HG03521 (cell line): ENCODE measurements at regions not wholly inside any gene's neighbourhood (a gene's known extent, or its start where the extent isn't known, plus 50 kb on each side); places are given as distances from the start of the nearest gene placed in this dataset.
"Not testable (repeated sequence)": the region's sequence is repeated elsewhere in the genome, so short reads cannot be mapped to it uniquely, and the experiment has no call there.

Experiments used
- ATAC-seq: cut with Tn5 transposase; IDR thresholded peaks from one replicate; pipeline ENCODE4 v1.9.1; 2021; ENCODE audit warnings: mild to moderate bottlenecking, moderate library complexity; ENCODE audit not compliant: unreplicated experiment

GRCh38 chr13:67421475-67421874 is 191.3 kb upstream of the PCDH9 start:
- ATAC-seq = no peak

- no peak for ATAC-seq
Measured at GRCh38 chr13:67416047-67416925, 186.2 kb upstream of the PCDH9 start.

DNA sequence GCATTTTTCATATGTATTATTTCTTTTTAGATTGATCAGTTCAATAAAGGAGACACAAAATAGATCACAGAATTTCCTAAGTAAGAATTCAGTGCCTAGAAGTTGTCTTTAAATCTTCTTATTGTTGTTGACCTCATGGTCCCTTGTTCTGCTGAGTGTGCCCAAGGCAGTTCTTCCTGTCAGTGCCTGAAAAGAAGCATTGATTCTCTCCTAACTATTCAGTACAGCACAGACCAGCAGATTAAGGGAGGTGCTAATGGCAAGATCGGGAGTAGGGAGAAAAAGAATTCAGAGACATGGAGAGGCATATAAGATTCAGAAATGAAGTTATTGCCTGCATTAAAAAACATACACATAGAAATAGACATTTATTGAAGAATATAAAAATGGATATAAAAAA is 180.5 kb upstream of the PCDH9 start:
- no peak for ATAC-seq

DNA sequence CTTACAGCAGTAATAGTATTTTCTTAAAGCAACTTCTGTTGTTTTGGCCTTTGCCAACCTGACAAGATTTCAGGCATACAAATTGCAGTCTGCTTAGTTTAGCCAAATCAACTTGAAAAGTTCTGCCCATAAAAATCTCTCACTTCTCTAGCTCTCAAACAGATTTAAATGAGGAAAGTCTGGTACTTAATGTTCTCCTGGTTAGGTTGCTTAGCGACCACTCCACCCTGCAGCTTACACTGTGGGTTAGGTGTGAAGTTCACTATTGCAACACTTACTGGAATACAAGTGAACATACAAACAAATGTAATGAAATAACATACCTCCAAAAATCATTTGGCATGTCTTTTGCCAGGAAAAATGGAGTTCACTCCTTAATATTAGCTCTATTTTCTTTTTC is 178.7 kb upstream of the PCDH9 start:
- ATAC-seq = no peak

- no peak for ATAC-seq
Measured at GRCh38 chr13:67402546-67402945, 172.4 kb upstream of the PCDH9 start.

- ATAC-seq = no peak
Measured at GRCh38 chr13:67395577-67395976, 165.4 kb upstream of the PCDH9 start.

DNA sequence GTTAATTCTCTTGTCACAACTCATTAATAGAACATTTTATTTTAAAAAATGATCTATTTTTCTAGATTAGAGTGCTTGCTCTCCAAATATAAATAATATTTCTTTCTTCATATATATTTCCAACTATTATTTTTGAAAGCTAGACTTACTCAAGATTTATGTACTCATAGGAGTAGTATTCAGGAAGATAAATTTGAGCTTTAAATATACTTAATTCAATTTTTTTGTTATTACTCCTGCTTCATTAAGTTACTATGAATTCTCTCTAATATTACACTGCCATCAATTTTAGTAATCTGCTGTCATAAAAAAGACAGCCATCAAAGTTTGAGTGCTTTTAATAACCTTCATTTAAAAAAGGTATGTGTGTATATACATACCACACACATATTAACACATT is 161.9 kb upstream of the PCDH9 start:
- ATAC-seq = no peak

GRCh38 chr13:67390462-67391086 is 160.4 kb upstream of the PCDH9 start:
- no peak for ATAC-seq

- ATAC-seq = no peak
Measured at GRCh38 chr13:67389171-67389570, 159.0 kb upstream of the PCDH9 start.

DNA sequence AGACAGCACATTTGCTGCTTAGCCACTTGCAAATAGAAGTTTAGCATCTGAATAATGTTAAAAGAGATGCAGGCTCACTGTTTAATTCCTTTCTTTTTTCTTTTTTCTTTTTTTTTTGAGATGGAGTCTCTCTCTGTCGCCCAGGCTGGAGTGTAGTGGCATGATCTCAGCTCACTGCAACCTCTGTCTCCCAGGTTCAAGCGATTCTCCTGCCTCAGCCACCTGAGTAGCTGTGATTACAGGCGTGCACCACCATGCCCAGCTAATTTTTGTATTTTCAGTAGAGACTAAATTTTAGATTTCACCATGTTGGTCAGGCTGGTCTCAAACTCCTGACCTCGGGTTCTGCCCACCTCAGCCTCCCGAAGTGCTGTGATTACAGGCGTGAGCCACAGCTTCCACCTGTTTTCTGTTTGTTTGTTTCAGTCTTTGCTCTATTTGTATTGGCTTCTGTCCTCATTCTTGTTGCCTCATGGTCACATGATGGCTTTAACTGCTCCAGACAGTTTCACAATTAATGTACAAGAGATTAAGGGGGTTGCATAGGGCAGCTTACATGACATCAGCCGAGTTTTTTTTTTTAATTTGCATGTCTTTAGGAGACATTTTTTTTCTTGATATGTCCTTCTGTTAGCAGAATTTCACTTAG is 153.1 kb upstream of the PCDH9 start:
- ATAC-seq = not testable (repeated sequence)

DNA sequence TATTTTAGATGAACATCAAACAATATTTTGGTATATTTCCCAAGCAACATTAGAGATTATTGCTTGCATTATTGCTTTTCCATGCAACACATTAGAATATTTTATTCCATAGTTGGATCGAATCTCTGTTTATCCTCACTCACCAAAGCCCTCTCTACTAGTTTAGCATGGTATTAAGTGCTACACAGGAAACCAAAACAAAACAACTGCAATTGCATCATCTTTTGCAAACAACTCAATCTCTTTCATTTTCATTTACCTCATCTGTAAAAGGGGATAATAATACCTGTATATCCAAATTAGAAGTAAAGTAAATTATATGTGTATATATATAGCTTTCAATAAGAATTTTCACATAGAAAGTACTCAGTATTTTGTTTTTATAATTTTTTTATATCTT is 147.8 kb upstream of the PCDH9 start:
- no peak for ATAC-seq

- no peak for ATAC-seq
Measured at GRCh38 chr13:67374391-67374790, 144.3 kb upstream of the PCDH9 start.

DNA sequence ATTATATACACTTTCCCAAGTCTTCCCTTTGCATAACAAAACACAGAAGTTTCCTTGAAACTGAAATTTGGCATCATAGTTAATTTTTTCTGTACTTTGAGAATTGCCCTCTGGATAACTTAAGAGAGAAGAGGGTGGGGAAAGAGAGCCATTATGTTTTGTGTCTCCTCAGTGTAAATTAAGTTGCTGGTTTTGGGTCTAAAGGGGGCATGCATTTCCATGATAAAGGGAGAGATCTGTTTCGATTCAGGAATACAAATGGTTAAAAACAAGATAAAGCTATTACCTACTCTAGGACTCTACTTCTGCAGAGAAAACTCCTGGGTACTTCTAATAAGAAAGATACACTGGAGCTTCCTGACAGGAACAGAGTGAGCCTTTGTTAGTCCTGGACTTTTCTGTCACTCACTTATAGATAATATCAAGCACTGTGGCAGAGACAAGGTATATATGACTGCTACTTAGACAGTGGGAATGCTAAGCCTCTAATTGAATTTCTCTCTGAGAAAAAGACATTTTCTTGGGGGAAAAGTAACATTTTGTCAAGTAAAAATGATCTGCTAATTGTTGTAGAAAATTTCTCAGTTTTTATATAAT is 142.8 kb upstream of the PCDH9 start:
- ATAC-seq = no peak

- ATAC-seq = no peak
Measured at GRCh38 chr13:67369895-67370660, 139.9 kb upstream of the PCDH9 start.

- ATAC-seq = no peak
Measured at GRCh38 chr13:67367399-67367798, 137.3 kb upstream of the PCDH9 start.

- ATAC-seq = no peak
Measured at GRCh38 chr13:67366533-67366932, 136.4 kb upstream of the PCDH9 start.

DNA sequence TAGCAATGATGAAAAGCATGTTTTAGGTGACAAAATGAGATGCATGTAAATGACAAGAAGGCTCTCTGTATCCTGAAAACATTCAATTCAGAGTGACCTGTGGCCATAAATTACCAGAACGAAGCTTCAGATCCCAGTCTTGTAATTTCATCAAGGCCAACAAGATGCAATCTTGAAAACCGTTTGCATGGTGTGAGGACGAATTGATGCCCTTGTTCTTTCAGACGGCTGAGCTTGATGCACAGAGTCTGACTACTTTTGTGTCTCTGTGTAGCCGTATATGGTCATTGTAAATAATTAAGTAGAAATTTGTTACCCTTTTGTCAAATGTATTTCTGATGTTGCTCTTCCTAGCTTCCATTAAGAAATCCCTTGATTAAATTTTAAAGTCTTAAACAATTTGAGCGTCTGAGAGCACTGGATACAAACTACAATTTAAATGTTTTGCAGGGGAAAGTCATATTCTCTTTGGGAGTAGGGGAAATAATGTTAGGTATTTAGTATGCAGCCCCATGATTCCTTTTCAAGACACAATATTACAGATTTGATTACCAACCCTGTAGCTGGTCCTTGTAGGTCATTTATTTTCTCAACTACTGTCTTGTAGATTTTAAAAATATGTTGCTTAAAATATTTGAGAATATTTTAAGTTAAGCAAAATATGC is 125.8 kb upstream of the PCDH9 start:
- ATAC-seq = no peak

GRCh38 chr13:67353941-67354340 is 123.8 kb upstream of the PCDH9 start:
- ATAC-seq = no peak

DNA sequence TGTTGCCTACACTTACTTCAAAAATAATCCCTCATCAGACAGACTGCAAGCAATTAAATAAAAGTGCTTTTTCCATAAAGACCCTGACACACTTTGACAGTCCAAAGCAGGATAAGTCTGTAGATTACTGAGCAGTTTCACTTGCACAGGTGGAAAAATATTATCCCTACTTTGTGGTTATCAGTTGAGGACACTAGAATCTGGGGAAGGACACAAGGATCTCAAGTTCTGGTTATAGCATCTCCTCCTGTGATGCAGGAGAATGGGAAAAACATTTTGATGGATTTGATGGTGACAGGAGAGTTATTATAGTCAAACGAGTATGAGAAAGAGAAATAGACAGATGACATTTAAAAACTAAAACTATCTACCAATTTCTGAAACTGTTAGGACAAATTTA is 122.9 kb upstream of the PCDH9 start:
- no peak for ATAC-seq

DNA sequence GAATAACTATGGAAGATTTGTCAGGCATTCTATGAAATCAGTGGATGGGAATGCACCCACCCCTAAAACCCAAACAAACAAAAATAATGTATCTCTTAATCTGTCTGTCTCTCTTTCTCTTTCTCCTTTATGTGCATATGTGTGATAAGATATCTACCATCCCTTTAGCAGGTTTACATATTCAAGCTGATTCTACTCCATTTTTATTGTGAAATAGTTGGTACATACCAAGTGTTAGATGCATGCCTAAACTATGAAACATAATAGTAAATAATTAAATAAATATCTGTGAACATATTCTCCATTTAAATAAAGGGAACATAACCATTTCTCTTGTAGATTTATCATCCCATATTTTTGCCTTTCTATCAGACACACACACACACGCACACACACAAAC is 121.8 kb upstream of the PCDH9 start:
- no peak for ATAC-seq
